HG03378 (cell line): ENCODE measurements at regions not wholly inside any gene's neighbourhood (a gene's known extent, or its start where the extent isn't known, plus 50 kb on each side); places are given as distances from the start of the nearest gene placed in this dataset.
"Not testable (repeated sequence)": the region's sequence is repeated elsewhere in the genome, so short reads cannot be mapped to it uniquely, and the experiment has no call there.

ENCODE experiments used
- ATAC-seq: cut with Tn5 transposase; IDR thresholded peaks from one replicate; pipeline ENCODE4 v1.9.1; 2021; ENCODE audit warnings: mild to moderate bottlenecking, moderate library complexity; ENCODE audit not compliant: unreplicated experiment

- ATAC-seq = no peak
Observed at GRCh38 chr5:108472237-108472636, 90.3 kb upstream of the FBXL17 start.

- no peak for ATAC-seq
Observed at GRCh38 chr5:108467563-108467962, 85.7 kb upstream of the FBXL17 start.

- ATAC-seq = no peak
Observed at GRCh38 chr5:108461628-108462367, 79.9 kb upstream of the FBXL17 start.

- ATAC-seq = no peak
Observed at GRCh38 chr5:108459769-108460168, 77.9 kb upstream of the FBXL17 start.

- ATAC-seq = no peak
Observed at GRCh38 chr5:108451269-108451668, 69.4 kb upstream of the FBXL17 start.

GRCh38 chr5:108444130-108444529 is 62.2 kb upstream of the FBXL17 start:
- not testable (repeated sequence) for ATAC-seq

- not testable (repeated sequence) for ATAC-seq
Observed at GRCh38 chr5:108442063-108442651, 60.3 kb upstream of the FBXL17 start.

GRCh38 chr5:108437425-108437824 is 55.5 kb upstream of the FBXL17 start:
- no peak for ATAC-seq

GRCh38 chr5:108436696-108437095 is 54.8 kb upstream of the FBXL17 start:
- no peak for ATAC-seq

GRCh38 chr5:108433600-108433999 is 51.7 kb upstream of the FBXL17 start:
- no peak for ATAC-seq

- no peak for ATAC-seq
Observed at GRCh38 chr5:108432024-108432423, 50.1 kb upstream of the FBXL17 start.
